ENCODE measurements at regions not wholly inside any gene's neighbourhood (a gene's known extent, or its start where the extent isn't known, plus 50 kb on each side); places are given as distances from the start of the nearest gene placed in this dataset.

GRCh38 chr14:28542040-28542439 is 224.5 kb upstream of the FOXG1 start:
- TF ChIP-seq CTCF (optimal IDR thresholded peaks at IDR 0.05 in 1 of 3, IDR thresholded peaks at IDR 0.05 in 1 of 3, conservative IDR thresholded peaks at IDR 0.05 in 1 of 3; ENCODE audit: extremely low read depth in 1 of 3, insufficient read depth in 2 of 3, low read length in 3 of 3) (no peak), EZH2 (IDR thresholded peaks at IDR 0.05; ENCODE audit: low read length) (no peak)

Data from keratinocyte (primary cell).